Endothelial cell of umbilical vein (primary cell): ENCODE measurements at regions not wholly inside any gene's neighbourhood (a gene's known extent, or its start where the extent isn't known, plus 50 kb on each side); places are given as distances from the start of the nearest gene placed in this dataset.

Source experiments
- BruUV-seq: library from RNA; stranded (reverse); fragments of 400-500 nt; replicated peaks from 2 replicates; lab custom pipeline; 2021; lab: Mats Ljungman, UMichigan
- CTCF ChIA-PET: fragments of 300-600, 350-600 bp; sonication (Branson Sonifier 250); formaldehyde crosslinking; loops from one replicate; lab custom pipeline; 2021; ENCODE audit warnings: antibody characterized with exemption, inconsistent platforms; lab: Charles Lee
- POLR2A ChIA-PET: fragments of 300-600, 350-600 bp; sonication (Branson Sonifier 250); formaldehyde crosslinking; loops from one replicate; lab custom pipeline; 2021; ENCODE audit warnings: antibody characterized with exemption, inconsistent platforms; lab: Charles Lee
- DNase-seq: peaks from one replicate; pipeline ENCODE4 v3.0.0-alpha.2; 2011; ENCODE audit warnings: low read depth, low spot score
- FAIRE-seq: peaks from 2 replicates; lab custom pipeline; 2011; peaks lifted over from hg19 to GRCh38; lab: Jason Lieb, UNC
- H2AFZ ChIP-seq: 2 replicates; pipeline ENCODE4 v1.6.0; 2012; ENCODE audit warnings: low read depth, low read length, control low read depth, inconsistent platforms
- H3K27ac ChIP-seq: 2 replicates; pipeline ENCODE4 v1.5.1; 2011; ENCODE audit warnings: low read depth, mild to moderate bottlenecking, control low read depth, low read length, moderate library complexity; ENCODE audit not compliant: insufficient read depth
- H3K27me3 ChIP-seq, 2 experiments: 2 replicates each; pipeline versions ENCODE4 v1.6.0 to v1.6.1; 2011; ENCODE audit warnings: low read length in 2 of 2, mixed read lengths in 1 of 2; ENCODE audit not compliant: control insufficient read depth in 2 of 2, insufficient read depth in 2 of 2
- H3K36me3 ChIP-seq, 2 experiments: 2 replicates in 1 of 2; 3 replicates in 1 of 2; pipeline ENCODE4 v1.5.1; 2011; ENCODE audit warnings: low read length in 2 of 2, mild to moderate bottlenecking in 1 of 2, moderate library complexity in 1 of 2; ENCODE audit not compliant: control insufficient read depth in 2 of 2, insufficient read depth in 2 of 2; ENCODE audit errors: extremely low read depth in 1 of 2
- H3K4me1 ChIP-seq: 3 replicates; pipeline ENCODE4 v1.5.1; 2011; ENCODE audit warnings: mild to moderate bottlenecking, low read length; ENCODE audit not compliant: control insufficient read depth, insufficient read depth; ENCODE audit errors: extremely low read depth
- H3K4me2 ChIP-seq: 2 replicates; pipeline ENCODE4 v1.6.1; 2011; ENCODE audit warnings: low read length, control low read depth, mixed read lengths; ENCODE audit not compliant: insufficient read depth
- H3K4me3 ChIP-seq, 3 experiments: fragments of 200-600 bp in 1 of 3; sonication (generic), shearing (Covaris generic) in 1 of 3; replicated peaks in 1 of 3; 2 replicates each; pipeline ENCODE4 v1.5.1; 2011 to 2016; ENCODE audit warnings: control low read depth in 3 of 3, low read length in 3 of 3, mild to moderate bottlenecking in 2 of 3, inconsistent platforms in 1 of 3, low read depth in 1 of 3, moderate library complexity in 1 of 3; ENCODE audit not compliant: insufficient read depth in 1 of 3
- H3K79me2 ChIP-seq: 2 replicates; pipeline ENCODE4 v1.6.0; 2012; ENCODE audit warnings: low read length, inconsistent platforms; ENCODE audit not compliant: control insufficient read depth, insufficient read depth
- H3K9ac ChIP-seq: replicated peaks from 2 replicates; pipeline ENCODE3; 2011; ENCODE audit warnings: low read length, control low read depth; ENCODE audit not compliant: insufficient read depth; ENCODE audit errors: extremely low read depth
- H3K9me1 ChIP-seq: replicated peaks from 3 replicates; pipeline ENCODE4 v1.6.0; 2011; ENCODE audit warnings: mild to moderate bottlenecking, low read length; ENCODE audit not compliant: control insufficient read depth, insufficient read depth; ENCODE audit errors: extremely low read depth
- H3K9me3 ChIP-seq: replicated peaks from 2 replicates; pipeline ENCODE4 v1.5.1; 2012; ENCODE audit warnings: low read length, inconsistent platforms; ENCODE audit not compliant: control insufficient read depth, insufficient read depth
- H4K20me1 ChIP-seq: replicated peaks from 2 replicates; pipeline ENCODE3; 2011; ENCODE audit warnings: mild to moderate bottlenecking, low read length; ENCODE audit not compliant: control insufficient read depth, insufficient read depth; ENCODE audit errors: extremely low read depth
- CTCF ChIP-seq, 2 donors: IDR thresholded peaks; 1 replicate in 1 of 2; 2 replicates in 1 of 2; pipeline ENCODE4 v1.5.1; 2011; ENCODE audit warnings: low read length in 2 of 2, mild to moderate bottlenecking in 2 of 2, moderate library complexity in 2 of 2, control low read depth in 1 of 2, inconsistent platforms in 1 of 2, low read depth in 1 of 2; ENCODE audit not compliant: insufficient read depth in 1 of 2; ENCODE audit errors: extremely low read depth in 1 of 2
- EZH2 ChIP-seq: IDR thresholded peaks from 2 replicates; pipeline ENCODE4 v1.6.1; 2012; ENCODE audit warnings: borderline replicate concordance, low read depth, mild to moderate bottlenecking, moderate library complexity, low read length, inconsistent platforms; ENCODE audit not compliant: severe bottlenecking
- FOS ChIP-seq: IDR thresholded peaks from 2 replicates; pipeline ENCODE4 v1.6.1; 2011; ENCODE audit warnings: mild to moderate bottlenecking, low read length, moderate library complexity, borderline replicate concordance; ENCODE audit not compliant: insufficient read depth
- GATA2 ChIP-seq: IDR thresholded peaks from 2 replicates; pipeline ENCODE4 v1.7.0; 2011; ENCODE audit warnings: low read depth, mild to moderate bottlenecking, moderate library complexity, mixed read lengths, low read length; ENCODE audit not compliant: insufficient read length, insufficient read depth
- JUN ChIP-seq: IDR thresholded peaks from 2 replicates; pipeline ENCODE4 v1.6.1; 2011; ENCODE audit warnings: borderline replicate concordance, low read depth; ENCODE audit not compliant: insufficient read length, insufficient read depth
- MAX ChIP-seq: IDR thresholded peaks from 2 replicates; pipeline ENCODE4 v1.6.1; 2011; ENCODE audit not compliant: insufficient read depth, insufficient read length
- MYC ChIP-seq: IDR thresholded peaks from one replicate; pipeline ENCODE4 v1.6.1; 2011; ENCODE audit warnings: mild to moderate bottlenecking, low read depth, low read length
- POLR2A ChIP-seq: IDR thresholded peaks from 2 replicates; pipeline ENCODE4 v1.6.1; 2012; ENCODE audit warnings: low read depth, mild to moderate bottlenecking, control low read depth, low read length
- POLR2AphosphoS5 ChIP-seq: IDR thresholded peaks from 2 replicates; pipeline ENCODE4 v1.6.1; 2012; ENCODE audit warnings: low read depth, mild to moderate bottlenecking, control low read depth, low read length, moderate library complexity; ENCODE audit not compliant: insufficient read depth
- dilution Hi-C: fragments of 300-500 bp; cut with MboI; formaldehyde crosslinking; loops from one replicate; pipeline ENCODE4 v1.15.0; 2019; ENCODE audit warnings: low sequenced_read_pairs; ENCODE audit not compliant: extremely low pct_ligation_motif_present
- intact Hi-C: fragments of 100-400 bp; cut with micrococcal nuclease; formaldehyde crosslinking; loops from one replicate; pipeline ENCODE4 v1.10.0; 2022

GRCh38 chrX:79079477-79079876 is 65.0 kb upstream of the GPR174 start:
- Histone ChIP-seq H3K27ac (no peak overlapping the region), H3K79me2 (no peaks in the 10 kb centered on the region), H4K20me1 (no peaks in the 10 kb centered on the region), H3K4me1 (no peaks in the 10 kb centered on the region), H3K4me2 (no peak overlapping the region), H2AFZ (no peak overlapping the region), H3K9ac (no peak overlapping the region), H3K9me1 (no peaks in the 10 kb centered on the region), H3K9me3 (no peaks in the 10 kb centered on the region), H3K27me3 (no peaks in the 10 kb centered on the region), H3K36me3 (no peaks in the 10 kb centered on the region), H3K4me3 (no peak overlapping the region)
- no peak for DNase-seq
- BruUV-seq = no TSS peak
- dilution Hi-C loops = no loop called here
- intact Hi-C loops = no loop called here
- ChIA-PET CTCF (no interaction called here), POLR2A (interaction anchor here (0.7 kb wide), 1 partner anchor 18 kb away, joined by 3 read pairs; no protein-coding TSS in a partner anchor)
- no peak for TF ChIP-seq MAX
- TF ChIP-seq GATA2 = no peak
- TF ChIP-seq MYC = no peak
- no peak for TF ChIP-seq CTCF (IDR thresholded peaks at IDR 0.05; ENCODE audit: extremely low read depth in 1 of 2, insufficient read depth in 1 of 2, low read depth in 1 of 2, low read length in 2 of 2)
- no peak for TF ChIP-seq POLR2AphosphoS5
- TF ChIP-seq POLR2A = no peak
- TF ChIP-seq FOS = no peak
- no peak for TF ChIP-seq EZH2
- no peak for TF ChIP-seq JUN
- no peak for FAIRE-seq
